B cell (primary cell): ENCODE measurements at regions not wholly inside any gene's neighbourhood (a gene's known extent, or its start where the extent isn't known, plus 50 kb on each side); places are given as distances from the start of the nearest gene placed in this dataset.

Experiments
- ATAC-seq: fragments of 200-7000 bp; cut with Tn5 transposase; one replicate; pipeline ENCODE4 v1.10.0; 2021; ENCODE audit warnings: low read depth, mild to moderate bottlenecking, moderate number of reproducible peaks, moderate library complexity
- CTCF ChIA-PET: fragments of 350-600 bp; sonication (Branson Sonifier 250); formaldehyde crosslinking; loops from one replicate; lab custom pipeline; 2021; ENCODE audit warnings: antibody characterized with exemption, inconsistent platforms; lab: Charles Lee
- POLR2A ChIA-PET: fragments of 350-600 bp; sonication (Branson Sonifier 250); formaldehyde crosslinking; loops from one replicate; lab custom pipeline; 2021; ENCODE audit warnings: antibody characterized with exemption; lab: Charles Lee
- DNase-seq: peaks from one replicate; pipeline ENCODE4 v3.0.0; 2013
- H2AFZ ChIP-seq: 2 replicates; pipeline ENCODE4 v1.6.1; 2012; ENCODE audit warnings: mild to moderate bottlenecking, low read depth, low read length; ENCODE audit not compliant: insufficient read depth, poor library complexity, severe bottlenecking
- H3K27ac ChIP-seq, 2 donors: 1 replicate in 1 of 2; 2 replicates in 1 of 2; pipeline ENCODE4 v1.5.1; 2012 to 2013; ENCODE audit warnings: low read length in 2 of 2, mild to moderate bottlenecking in 2 of 2, moderate library complexity in 1 of 2
- H3K27me3 ChIP-seq, 4 experiments: fragments of 200-600 bp in 1 of 4; sonication (generic) in 1 of 4; replicated peaks in 1 of 4; 1 replicate in 2 of 4; 2 replicates in 2 of 4; pipeline versions ENCODE4 v1.6.1 to v1.7.0; 2013 to 2016; ENCODE audit warnings: low read length in 3 of 4, mild to moderate bottlenecking in 2 of 4, mixed read lengths in 1 of 4, moderate library complexity in 1 of 4; ENCODE audit not compliant: insufficient read depth in 4 of 4, control insufficient read depth in 3 of 4; ENCODE audit errors: control extremely low read depth in 1 of 4
- H3K36me3 ChIP-seq, 2 experiments: replicated peaks in 1 of 2; 1 replicate in 1 of 2; 2 replicates in 1 of 2; pipeline versions ENCODE4 v1.6.1 to v1.7.1; 2013; ENCODE audit warnings: low read length in 1 of 2; ENCODE audit not compliant: insufficient read depth in 2 of 2, control insufficient read depth in 1 of 2; ENCODE audit errors: control extremely low read depth in 1 of 2, extremely low read depth in 1 of 2
- H3K4me1 ChIP-seq, 2 donors: fragments of 200-600 bp in 1 of 2; sonication (generic) in 1 of 2; 1 replicate in 1 of 2; 2 replicates in 1 of 2; pipeline versions ENCODE4 v1.5.1 to v1.6.1; 2013 to 2017; ENCODE audit warnings: low read length in 2 of 2; ENCODE audit not compliant: control insufficient read depth in 2 of 2, insufficient read depth in 2 of 2
- H3K4me2 ChIP-seq: replicated peaks from 2 replicates; pipeline ENCODE3; 2012; ENCODE audit warnings: mild to moderate bottlenecking, low read depth, low read length; ENCODE audit not compliant: poor library complexity, severe bottlenecking
- H3K4me3 ChIP-seq, 5 experiments: fragments of 200-600 bp in 1 of 5; sonication (generic) in 1 of 5; 1 replicate in 3 of 5; 2 replicates in 2 of 5; pipeline versions ENCODE4 v1.5.1 to v1.7.0; 2011 to 2016; ENCODE audit warnings: low read length in 4 of 5, mild to moderate bottlenecking in 4 of 5, low read depth in 2 of 5, control low read depth in 1 of 5, moderate library complexity in 1 of 5; ENCODE audit not compliant: insufficient read depth in 1 of 5; ENCODE audit errors: control extremely low read depth in 1 of 5, extremely low read depth in 1 of 5
- H3K79me2 ChIP-seq: fragments of 200-600 bp; sonication (generic); one replicate; pipeline ENCODE4 v1.6.0; 2016; ENCODE audit warnings: low read length; ENCODE audit not compliant: control insufficient read depth, insufficient read depth
- H3K9ac ChIP-seq: fragments of 200-600 bp; sonication (generic); 2 replicates; pipeline ENCODE4 v1.6.1; 2017; ENCODE audit warnings: mild to moderate bottlenecking, low read length, moderate library complexity
- H3K9me3 ChIP-seq, 3 donors: one replicate each; pipeline versions ENCODE4 v1.6.1 to v1.7.1; 2013; ENCODE audit warnings: low read length in 2 of 3; ENCODE audit not compliant: control insufficient read depth in 2 of 3, insufficient read depth in 1 of 3; ENCODE audit errors: control extremely low read depth in 1 of 3
- H4K20me1 ChIP-seq: 2 replicates; pipeline ENCODE4 v1.6.0; 2012; ENCODE audit warnings: mild to moderate bottlenecking, low read length; ENCODE audit not compliant: insufficient read depth, control insufficient read depth, poor library complexity, severe bottlenecking
- H3K27ac Mint-ChIP-seq: one replicate; pipeline ENCODE4 v1.8.0; 2021; ENCODE audit warnings: mixed read lengths
- H3K27me3 Mint-ChIP-seq: one replicate; pipeline ENCODE4 v1.8.0; 2021; ENCODE audit warnings: mixed read lengths
- H3K4me1 Mint-ChIP-seq: one replicate; pipeline ENCODE4 v1.8.0; 2021; ENCODE audit warnings: mixed read lengths
- H3K4me3 Mint-ChIP-seq: one replicate; pipeline ENCODE4 v1.8.0; 2021; ENCODE audit warnings: mixed read lengths
- H3K9me3 Mint-ChIP-seq: one replicate; pipeline ENCODE4 v1.8.0; 2022; ENCODE audit warnings: mixed read lengths; ENCODE audit not compliant: insufficient read depth
- EZH2 ChIP-seq: IDR thresholded peaks from 2 replicates; pipeline ENCODE4 v1.6.1; 2012; ENCODE audit warnings: borderline replicate concordance, low read depth, mild to moderate bottlenecking, moderate library complexity, low read length; ENCODE audit not compliant: insufficient read depth, poor library complexity, severe bottlenecking
- WGBS: methylation state at CpG from one replicate; pipeline ENCODE4 v1.1.5; 2013; ENCODE audit warnings: missing lambda C conversion rate; ENCODE audit not compliant: insufficient coverage; 5-methylcytosine and 5-hydroxymethylcytosine counted together
- intact Hi-C: fragments of 100-400 bp; cut with micrococcal nuclease; formaldehyde crosslinking; loops from one replicate; pipeline ENCODE4 v1.10.0; 2022
- TF ChIP-seq, protein P1 (sequence below): fragments of 200-600 bp; IDR thresholded peaks from one replicate; pipeline ENCODE4 v1.8.0; 2022; ENCODE audit warnings: antibody characterized with exemption, mild to moderate bottlenecking

DNA sequence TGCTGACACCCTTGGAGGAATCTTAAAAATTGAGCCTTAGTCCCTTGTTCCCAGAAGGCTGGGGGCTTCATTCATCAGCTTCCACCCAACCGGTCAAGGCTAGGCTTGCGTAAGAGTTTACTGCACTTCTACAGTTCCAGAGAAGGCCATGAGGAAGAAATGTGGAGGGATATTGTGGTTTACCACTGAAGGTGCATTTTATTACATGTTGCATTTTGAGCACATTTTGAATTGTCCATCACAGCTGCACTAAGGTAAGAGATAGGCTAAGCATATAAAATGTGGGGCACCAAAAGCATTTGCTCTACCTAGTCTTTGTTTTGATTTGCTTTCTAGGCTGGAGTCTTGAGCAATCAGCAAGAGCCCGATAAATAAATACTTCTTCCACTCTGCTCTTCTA, 167.1 kb upstream of the PAPPA start:
- no peak overlapping the region for H2AFZ ChIP-seq
- H4K20me1 ChIP-seq, result no peaks in the 10 kb centered on the region
- no peaks in the 10 kb centered on the region for H3K9me3 ChIP-seq
- no peaks in the 10 kb centered on the region for H3K27me3 ChIP-seq
- H3K79me2 ChIP-seq, result no peaks in the 10 kb centered on the region
- ATAC-seq (no peak), DNase-seq (no peak)
- CTCF ChIA-PET, result no interaction called here
- no peaks in the 10 kb centered on the region for H3K4me1 ChIP-seq
- intact Hi-C loops, result no loop called here
- Mint-ChIP-seq H3K27ac (no peak overlapping the region), H3K27me3 (no peaks in the 10 kb centered on the region), H3K4me1 (no peaks in the 10 kb centered on the region), H3K9me3 (no peaks in the 10 kb centered on the region), H3K4me3 (no peak overlapping the region)
- no peak for TF ChIP-seq EZH2
- TF ChIP-seq, protein P1, sequence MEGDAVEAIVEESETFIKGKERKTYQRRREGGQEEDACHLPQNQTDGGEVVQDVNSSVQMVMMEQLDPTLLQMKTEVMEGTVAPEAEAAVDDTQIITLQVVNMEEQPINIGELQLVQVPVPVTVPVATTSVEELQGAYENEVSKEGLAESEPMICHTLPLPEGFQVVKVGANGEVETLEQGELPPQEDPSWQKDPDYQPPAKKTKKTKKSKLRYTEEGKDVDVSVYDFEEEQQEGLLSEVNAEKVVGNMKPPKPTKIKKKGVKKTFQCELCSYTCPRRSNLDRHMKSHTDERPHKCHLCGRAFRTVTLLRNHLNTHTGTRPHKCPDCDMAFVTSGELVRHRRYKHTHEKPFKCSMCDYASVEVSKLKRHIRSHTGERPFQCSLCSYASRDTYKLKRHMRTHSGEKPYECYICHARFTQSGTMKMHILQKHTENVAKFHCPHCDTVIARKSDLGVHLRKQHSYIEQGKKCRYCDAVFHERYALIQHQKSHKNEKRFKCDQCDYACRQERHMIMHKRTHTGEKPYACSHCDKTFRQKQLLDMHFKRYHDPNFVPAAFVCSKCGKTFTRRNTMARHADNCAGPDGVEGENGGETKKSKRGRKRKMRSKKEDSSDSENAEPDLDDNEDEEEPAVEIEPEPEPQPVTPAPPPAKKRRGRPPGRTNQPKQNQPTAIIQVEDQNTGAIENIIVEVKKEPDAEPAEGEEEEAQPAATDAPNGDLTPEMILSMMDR, result no peak
- H3K4me3 ChIP-seq, result no peak overlapping the region
- POLR2A ChIA-PET, result no interaction called here
- no peak overlapping the region for H3K4me2 ChIP-seq
- H3K27ac ChIP-seq, result no peak overlapping the region
- no peaks in the 10 kb centered on the region for H3K36me3 ChIP-seq
- H3K9ac ChIP-seq, result no peak overlapping the region
- WGBS, result 86% methylated on average over 1 of the region's 3 CpGs

DNA sequence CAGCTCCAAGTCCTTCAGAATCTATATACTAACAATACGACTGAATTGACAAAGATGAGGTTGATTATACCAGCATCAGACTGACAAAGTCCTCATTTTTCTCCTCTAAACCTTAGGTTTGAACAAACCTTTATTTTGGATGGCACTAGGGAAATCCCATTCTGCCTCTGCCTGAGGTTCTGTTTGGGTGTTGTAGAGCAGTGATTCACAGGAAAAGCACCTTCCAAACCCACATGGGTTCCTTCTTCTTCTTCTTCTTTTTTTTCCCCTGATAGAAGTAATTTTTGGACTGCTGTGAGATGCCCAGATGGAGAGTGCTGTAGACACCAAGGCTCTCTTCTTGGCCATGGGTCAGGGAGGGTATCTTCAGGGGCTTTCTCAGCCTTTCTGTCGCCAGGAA, 164.9 kb upstream of the PAPPA start:
- no CpG with 5 or more reads among the region's 2 CpGs for WGBS
- no peaks in the 10 kb centered on the region for H3K9me3 ChIP-seq

More for the DNA sequence above, 164.9 kb upstream of the PAPPA start:
- TF ChIP-seq, protein P1, result no peak
- no peak for TF ChIP-seq EZH2
- Histone ChIP-seq H3K27ac (no peak overlapping the region), H3K27me3 (no peaks in the 10 kb centered on the region), H3K4me3 (no peak overlapping the region), H3K9ac (no peak overlapping the region), H2AFZ (no peak overlapping the region), H3K79me2 (no peaks in the 10 kb centered on the region), H4K20me1 (no peaks in the 10 kb centered on the region), H3K4me1 (no peaks in the 10 kb centered on the region), H3K36me3 (no peaks in the 10 kb centered on the region), H3K4me2 (no peak overlapping the region)
- no peaks in the 10 kb centered on the region for H3K4me1 Mint-ChIP-seq
- ChIA-PET POLR2A (no interaction called here), CTCF (no interaction called here)
- ATAC-seq (no peak), DNase-seq (no peak)
- no peak overlapping the region for H3K4me3 Mint-ChIP-seq
- H3K27me3 Mint-ChIP-seq, result no peaks in the 10 kb centered on the region
- no peak overlapping the region for H3K27ac Mint-ChIP-seq
- no peaks in the 10 kb centered on the region for H3K9me3 Mint-ChIP-seq
- intact Hi-C loops, result no loop called here
